HUDEP-2 (cell line): ENCODE measurements at regions not wholly inside any gene's neighbourhood (a gene's known extent, or its start where the extent isn't known, plus 50 kb on each side); places are given as distances from the start of the nearest gene placed in this dataset.

ENCODE experiments used
- DNase-seq, 76 experiments: peaks; one replicate each; lab custom pipeline; 2025; ENCODE audit not compliant: unreplicated experiment in 76 of 76; lab: John Stamatoyannopoulos, UW

DNA sequence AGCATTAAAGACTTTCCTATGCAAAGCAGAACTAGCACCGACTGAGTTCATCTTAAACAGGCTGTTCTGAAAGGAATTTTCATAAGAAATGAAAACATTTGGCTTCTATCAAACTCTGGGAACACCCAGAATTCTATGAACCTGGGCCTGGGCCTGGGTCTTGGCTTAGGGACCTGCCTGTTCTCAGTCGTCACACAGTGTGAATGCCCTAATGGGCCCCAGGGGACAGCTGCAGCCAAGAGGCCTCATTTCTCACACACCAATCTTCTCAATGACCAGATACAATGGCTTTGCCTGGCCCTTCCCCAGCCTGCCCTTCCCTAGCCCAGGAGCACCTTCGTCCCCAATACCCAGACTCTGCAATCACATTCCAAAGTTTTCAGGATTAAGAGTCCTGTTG lies 234.9 kb upstream of the ARHGAP20 start:
- DNase-seq, result no peak

DNA sequence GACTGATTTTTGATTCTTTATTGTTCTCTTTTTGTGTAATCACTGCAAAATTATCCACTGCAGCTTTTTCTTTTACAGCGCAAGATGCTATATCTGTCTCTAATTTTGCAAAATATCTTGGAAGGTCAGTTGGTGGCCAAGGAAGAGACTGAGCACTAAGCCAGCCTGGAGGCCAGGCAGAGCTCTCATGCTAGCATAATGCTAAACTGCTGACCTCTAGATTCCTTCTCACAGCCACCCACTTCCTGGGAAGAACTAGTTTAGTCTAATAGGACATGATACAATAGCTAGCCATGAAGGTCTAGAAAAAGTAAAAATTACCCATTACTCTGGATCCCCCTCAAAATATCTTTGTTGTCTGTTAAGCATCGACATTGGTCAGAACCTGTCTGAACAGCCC lies 227.2 kb upstream of the ARHGAP20 start:
- DNase-seq, result no peak

DNA sequence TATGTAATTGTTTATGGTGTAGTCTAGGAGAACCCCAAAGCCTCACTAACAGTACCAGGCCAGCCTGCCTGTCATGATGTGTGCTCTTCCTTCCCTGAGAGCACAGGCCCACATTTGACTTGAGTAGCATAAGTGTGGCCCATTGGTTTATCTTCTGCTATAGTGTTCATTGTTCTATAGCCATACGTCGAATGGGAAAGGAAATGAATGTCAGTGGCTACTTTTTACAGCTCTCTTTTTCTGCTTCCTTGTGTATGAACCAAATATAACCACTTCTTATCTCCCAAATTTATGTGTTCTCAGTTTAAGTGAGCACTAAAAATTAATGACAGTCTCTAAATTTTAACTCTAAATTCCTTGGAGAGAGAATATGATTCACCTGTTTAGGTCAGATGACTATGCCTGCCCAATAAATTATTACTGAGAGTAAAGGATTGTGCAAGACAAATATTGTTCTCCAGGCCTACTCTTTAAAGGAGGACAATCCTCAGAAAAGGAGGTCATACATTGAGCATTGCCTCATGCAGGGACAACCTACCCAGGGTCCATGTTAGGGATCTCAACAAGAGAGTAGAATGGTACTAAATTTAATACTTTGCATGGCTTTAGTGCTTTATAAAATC lies 222.9 kb upstream of the ARHGAP20 start:
- DNase-seq, result no peak

DNA sequence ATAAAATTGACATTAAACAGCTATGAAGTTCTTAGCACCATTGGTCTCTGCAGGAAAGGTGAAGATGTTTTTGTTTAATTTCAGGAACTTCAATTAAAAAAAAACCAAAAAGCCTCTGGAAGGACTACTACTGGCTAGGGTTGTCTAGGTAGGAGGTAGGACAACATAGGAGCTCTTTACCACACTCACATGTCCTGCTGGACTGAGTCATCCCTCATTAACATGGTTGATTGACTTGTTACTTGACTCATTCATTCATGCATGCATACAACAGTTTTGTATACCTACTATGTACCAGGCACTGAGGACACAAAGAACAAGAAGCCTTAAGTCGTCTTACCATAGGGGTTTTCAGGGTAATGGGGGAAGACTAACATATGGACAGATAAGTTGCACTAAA lies 216.9 kb upstream of the ARHGAP20 start:
- DNase-seq, result no peak

DNA sequence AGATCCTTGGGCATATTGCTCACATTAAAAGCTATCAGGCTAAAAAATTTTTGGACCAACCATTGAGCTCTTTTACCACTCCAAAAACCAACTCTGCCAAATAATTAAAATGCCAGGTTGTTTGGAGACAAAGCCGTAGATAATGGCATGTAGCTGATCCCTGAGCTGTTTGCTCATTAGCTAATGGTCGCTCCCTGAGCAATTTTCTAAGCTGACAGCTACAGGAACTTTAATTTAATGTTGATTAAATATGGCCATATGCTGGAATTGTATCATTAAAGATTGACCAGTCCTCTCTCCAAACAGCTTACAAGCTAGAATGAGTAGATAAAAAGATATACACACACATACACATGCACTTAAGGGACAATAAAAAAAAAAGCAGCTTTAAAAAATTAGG lies 216.2 kb upstream of the ARHGAP20 start:
- no peak for DNase-seq

DNA sequence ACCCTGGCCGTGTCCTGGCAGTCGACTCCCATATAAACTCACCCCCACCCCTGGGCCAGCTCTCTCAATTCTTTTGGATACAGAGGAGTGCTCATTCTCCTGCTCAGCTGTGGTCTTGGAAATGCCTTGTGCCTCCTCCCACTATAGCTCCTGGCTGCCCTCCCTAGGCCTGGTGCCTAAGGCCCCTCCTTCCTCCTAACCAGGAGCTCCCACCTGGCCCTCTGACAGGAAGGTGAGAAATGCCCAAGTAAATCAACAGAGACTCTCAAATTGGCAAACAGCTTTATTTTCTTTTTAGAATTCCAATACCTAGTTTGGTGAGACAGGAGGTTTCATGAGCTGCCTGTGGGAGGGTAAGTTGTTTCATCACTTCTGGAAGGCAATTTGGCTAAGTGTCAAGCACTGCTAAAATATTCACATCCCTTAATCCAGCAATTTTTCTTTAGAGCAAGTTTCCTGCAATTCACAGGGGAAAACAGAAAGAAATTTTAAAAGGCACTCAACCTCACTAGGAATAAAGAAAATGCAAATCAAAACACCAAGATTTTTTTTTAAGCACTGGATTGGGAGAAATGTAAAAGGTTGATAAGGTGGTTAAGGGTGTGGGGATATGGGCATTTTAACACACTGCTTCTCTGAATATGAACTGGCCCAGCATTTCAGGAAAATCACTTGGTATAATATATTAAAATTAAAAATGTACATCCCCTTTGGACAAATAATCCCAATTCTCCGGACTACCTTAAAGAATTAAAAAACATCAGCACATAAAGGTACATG lies 209.7 kb upstream of the ARHGAP20 start:
- DNase-seq, result no peak

DNA sequence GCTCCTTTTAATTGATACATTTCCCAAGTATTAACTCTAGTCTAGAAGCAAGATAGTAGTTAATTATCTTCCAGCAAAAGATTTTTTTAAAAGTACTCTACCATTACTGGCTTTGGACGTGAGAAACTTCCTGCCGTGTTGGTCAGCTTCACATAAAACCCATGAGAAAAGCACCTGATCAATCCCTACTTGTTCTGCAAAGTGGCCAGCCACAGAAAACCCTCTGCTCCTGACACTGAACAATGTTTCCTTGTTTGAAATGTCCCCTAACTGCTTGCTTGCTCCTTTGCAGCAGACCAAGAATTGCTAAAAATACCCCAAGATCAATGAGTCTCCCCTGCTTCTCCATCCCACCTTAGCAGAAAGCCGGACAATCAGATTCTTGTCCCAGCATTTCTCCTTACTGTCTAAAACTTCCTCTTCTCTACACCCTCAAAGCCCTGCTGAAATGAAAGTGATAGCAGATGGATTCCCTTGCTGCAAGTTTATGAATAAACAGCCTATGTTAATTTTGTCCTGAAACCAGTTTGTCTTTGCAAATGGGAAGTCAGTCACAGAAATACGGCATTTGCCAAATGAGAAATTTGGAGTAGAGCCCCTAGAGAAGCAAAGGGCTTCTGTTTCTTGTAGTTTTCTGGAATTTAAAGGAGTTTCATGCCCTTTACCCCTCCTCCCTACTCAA lies 207.1 kb upstream of the ARHGAP20 start:
- DNase-seq, result no peak

DNA sequence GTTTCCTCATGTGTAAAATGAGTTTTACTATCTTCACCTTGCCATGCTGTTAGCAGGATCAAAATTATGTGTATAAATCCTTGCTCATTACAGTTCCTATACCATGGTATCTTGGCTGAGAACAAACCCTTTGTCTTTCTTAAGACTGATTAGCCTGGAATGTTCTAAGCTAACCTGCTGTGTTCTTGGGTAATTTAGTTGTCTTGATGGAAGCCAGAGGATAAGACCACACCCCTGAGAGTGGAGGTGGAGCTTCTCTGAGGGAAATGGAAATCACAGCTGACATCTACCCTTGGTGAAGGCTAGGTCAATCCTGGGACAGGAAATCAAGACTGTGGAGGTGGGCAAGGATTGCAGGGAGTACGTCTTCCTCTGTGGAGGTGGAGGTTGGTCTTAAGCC lies 206.1 kb upstream of the ARHGAP20 start:
- DNase-seq, result no peak

DNA sequence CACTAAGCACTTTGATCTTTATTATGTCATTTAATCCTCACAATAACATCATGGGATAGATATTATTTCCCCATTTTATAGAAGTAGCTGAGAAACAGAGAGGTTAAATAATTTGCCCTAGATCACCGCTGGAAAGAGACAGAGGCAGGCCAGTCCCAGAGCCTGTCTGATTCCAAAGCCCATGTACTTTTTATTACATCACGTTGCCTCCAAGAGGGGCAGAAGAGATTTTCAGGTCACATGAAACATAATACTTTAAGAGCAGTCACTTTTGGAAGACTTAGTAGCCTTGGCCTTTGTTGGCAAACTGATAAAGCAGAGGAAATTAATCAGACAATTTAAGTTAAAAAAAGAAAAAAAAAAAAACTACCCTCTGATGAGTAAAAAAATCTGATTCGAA lies 200.2 kb upstream of the ARHGAP20 start:
- no peak for DNase-seq

DNA sequence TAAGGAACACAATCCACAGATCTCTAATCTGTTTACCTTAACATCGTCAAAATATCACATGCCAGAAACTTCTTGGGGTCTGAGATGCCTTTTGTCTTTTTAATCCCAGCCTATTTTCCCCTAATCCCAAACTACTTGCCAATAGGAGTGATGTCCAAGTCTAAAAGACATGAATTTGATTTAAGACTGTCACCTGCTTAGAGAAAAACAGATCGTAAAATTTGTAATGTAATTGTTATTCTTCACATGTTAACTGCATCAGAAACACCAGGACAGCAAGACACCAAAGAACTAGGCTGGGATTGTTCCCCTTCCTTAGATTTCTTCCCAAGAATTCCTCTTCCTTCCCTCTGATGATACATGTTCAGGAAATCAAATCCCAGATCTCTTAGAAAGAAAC lies 198.1 kb upstream of the ARHGAP20 start:
- no peak for DNase-seq

DNA sequence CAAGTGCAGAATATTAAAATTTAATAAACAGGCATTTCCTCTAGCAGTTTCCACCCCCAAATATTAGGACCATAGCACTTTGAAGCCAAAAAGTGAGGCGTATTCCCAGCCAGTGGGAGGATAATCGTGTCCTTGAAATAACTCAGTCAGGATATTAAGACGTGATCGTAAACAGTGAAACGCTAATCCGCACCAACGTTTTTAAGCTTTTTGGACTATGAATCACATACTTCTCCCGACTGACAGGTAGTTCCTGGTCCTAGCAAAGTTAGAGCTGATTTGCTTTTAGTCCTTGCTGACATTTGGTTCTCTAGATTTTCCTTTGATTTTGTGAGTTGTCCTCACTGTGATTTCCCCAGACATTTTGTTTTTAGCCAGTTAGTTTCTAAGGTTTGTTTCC lies 197.1 kb upstream of the ARHGAP20 start:
- no peak for DNase-seq

DNA sequence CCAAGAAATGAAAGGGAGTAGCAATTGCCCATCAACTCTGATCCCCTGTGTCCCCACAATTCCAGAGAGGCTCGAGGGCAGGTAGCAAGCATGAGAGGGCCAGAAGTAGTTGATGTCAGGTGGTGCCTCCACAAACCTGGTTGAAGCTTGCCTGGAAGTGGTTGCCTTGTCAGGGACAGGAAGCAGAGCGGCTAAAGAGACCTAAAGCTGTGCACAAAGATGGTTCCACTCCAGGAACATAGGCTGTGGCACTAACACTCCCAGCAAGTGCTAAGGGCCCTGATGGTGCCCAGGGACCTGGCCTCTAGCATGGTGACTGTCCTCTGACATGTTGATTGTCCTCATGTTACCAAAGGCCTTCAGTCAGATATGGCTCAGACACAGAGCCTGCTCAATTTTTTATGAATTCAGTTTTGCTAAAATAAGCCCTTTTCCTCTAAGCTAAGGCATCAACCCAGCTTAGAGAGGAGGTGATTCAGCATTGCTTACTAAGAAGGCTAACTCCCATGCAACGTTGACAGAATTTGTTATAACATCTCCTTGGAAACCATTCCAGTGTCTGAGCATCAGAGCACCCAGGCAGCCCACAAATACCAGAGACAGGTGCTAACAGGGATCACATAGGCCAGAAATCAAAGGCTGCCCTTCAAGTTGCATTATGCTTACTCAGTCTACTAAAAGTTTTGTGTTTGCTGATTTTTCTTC lies 196.3 kb upstream of the ARHGAP20 start:
- no peak for DNase-seq

DNA sequence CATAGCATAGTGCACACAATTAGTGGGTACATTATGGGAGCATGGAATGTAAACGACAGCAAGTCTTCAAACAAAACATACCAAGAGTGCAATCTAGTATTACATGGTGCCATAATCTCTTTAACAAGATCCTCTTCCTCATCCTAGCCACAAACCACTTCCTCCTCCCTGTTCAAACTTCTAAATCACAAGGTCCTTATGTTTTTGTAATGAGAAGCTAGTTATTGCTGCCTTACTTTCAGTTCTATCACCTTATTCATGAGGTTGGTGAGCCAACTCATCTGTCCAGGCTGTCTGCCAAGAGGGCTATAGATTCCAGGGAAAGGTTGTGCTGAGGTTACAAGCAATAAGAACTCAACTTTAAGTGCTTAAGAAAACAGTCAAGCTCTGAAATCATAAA lies 195.4 kb upstream of the ARHGAP20 start:
- DNase-seq, result no peak

DNA sequence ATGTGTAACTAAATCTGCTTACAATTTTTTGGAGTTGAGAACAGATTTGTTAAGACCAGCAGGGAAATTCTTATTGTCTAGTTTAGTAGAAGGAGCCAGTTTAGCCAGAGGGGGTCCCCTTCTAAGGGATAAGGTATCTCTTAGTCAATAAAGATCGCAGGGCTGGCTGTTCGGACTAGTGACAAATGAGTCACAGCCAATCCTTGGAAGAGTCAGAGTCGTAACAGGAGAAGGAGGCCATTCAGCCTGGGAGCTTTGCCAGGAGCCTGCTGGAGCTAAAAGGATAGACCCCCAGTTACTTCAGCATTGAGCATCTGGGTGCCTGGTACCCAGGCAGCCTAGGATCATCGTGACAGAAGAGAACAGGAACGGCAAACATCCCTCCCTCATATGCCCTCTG lies 191.6 kb upstream of the ARHGAP20 start:
- DNase-seq, result no peak

DNA sequence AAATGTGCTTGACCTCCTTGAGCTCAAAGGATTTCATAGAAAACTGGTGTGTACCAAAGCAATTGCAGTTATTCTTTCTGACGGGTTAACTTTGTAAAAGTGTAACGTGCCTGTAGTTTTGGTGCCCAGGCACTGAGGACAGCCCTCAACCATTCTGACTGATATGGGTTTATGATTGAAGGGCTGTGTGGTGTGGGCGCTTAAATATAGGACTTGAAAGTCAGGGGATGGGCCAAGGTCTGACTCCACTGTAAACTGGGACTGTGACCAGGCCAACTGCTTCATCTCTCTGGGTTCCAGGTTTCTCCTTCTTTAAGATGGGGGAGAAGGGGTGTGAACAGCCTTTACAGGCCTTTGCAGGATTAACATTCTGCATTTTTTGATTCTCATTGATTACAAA lies 191.1 kb upstream of the ARHGAP20 start:
- no peak for DNase-seq

DNA sequence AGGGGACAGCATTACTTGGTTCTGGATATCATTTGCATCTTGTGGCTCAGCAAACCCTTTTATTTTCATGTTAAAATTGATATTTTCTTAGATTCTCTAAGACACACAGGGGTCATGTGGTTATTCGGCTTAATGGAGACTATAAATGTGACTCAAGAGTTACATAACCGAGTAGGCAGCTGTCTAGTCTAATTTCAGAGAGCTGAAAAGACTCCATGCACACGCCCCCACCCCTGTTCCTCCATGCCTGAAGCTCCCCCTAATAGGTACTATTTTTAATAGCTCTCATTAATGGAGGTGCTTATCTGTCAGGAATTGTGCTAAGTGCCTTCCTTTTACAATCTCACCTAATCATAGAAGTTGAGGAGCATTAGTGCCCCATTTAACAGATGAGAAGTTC lies 189.2 kb upstream of the ARHGAP20 start:
- no peak for DNase-seq

DNA sequence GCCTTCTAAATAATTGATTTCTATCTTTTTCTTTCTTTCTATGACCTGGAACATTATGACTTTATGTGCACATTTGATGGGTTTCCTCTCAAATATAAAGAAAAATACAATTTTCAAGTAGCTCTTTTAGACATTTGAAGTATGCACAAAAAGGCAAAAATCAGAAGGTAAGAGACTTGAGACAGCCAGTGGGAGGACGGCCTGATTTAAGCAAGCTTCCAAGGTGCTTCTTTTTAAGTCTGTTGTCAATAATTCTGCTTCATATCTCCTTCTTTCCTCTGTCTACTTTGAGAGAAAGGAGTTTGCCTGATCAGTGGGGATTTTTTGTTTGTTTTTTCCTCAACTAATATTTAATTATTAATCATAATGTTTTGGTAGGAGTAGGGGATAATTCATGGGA lies 188.2 kb upstream of the ARHGAP20 start:
- no peak for DNase-seq

DNA sequence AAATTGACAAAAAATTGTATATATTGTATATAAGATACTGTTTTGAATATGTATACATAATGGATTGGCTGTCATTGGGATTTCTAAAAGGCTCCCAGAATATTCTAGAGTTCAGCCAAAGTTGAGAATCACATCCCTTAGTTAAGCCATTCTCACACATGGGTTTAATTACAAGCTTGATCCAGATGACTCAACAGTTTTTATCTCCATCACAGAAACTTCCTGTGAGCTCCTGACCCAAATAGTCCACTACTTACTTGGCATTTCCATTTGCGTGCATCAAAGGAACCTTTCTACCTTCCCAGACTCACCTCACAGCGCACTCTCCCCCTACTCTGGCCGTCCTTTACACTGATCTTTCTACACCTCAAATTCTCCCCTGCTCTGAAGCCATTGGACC lies 184.8 kb upstream of the ARHGAP20 start:
- no peak for DNase-seq

DNA sequence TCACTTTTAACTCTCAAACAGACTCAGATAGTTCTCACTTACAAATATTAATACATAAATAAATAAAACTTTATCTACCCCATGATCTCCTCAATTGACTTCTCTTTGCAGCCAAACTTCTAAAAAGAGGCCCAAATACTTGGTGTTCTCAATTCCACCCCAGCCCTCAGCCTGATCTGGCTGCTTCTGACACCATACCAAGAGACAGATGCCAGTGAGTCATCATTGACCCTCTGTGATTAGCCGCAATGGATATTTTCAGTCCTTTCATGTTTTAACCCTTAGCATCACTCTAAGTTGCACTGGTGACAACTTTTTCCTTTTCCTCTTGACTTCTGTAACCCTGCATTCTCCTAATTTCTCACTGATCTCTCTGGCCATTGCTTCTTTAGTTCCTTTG lies 184.1 kb upstream of the ARHGAP20 start:
- DNase-seq, result no peak

DNA sequence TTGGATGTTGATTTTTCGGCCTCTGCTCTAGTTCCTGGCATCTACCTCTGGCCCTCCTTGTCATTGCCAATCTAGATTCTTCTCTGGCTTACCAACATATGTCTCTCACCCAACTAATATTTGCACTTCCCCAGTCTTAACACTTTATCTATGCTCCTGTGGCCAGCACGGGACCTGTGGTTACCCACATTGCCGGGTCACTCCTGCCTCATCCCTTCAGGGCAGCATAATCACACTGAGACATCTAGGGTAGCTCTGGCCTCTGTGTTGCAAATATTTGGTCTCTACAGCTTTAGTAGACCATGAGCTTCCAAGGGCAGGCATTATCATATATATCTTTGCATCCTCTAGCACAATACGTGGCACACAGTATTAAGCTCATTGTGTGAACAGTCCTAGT lies 182.0 kb upstream of the ARHGAP20 start:
- DNase-seq, result peak in 1 of 76 experiments; percentile 0

DNA sequence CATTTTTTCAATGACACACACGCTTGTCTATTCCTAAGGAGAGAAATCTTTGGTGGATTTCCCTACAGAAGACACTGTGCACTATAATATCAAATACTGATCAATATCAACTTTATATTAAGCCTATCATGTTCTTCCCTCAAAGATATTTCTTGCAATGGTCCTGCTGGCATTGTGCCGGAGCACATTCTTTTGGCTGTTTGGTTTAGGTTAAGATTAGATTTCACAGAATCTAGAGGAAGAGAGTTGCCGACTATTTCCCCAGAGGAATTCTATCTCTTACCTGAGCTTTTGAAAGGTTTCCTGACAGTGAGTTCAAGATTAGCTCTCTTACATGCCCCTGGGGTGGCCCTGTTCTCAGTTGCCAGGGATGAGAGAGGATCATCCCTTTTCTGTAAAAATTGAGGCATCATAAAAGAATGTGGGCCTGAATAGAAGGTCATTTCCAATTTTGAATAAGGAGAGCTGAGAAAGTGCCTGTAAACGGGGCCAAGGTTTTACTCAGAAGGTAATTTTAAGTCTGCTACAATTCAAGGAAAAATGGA lies 180.6 kb upstream of the ARHGAP20 start:
- DNase-seq, result no peak
